Upper lobe of left lung (tissue), 6 donors: ENCODE measurements at regions not wholly inside any gene's neighbourhood (a gene's known extent, or its start where the extent isn't known, plus 50 kb on each side); places are given as distances from the start of the nearest gene placed in this dataset.
"Not testable (repeated sequence)": the region's sequence is repeated elsewhere in the genome, so short reads cannot be mapped to it uniquely, and the experiment has no call there.

Experiments
- ATAC-seq, 2 donors: fragments of 200-7000 bp; cut with Tn5 transposase; one replicate each; pipeline ENCODE4 v1.9.1; 2022; ENCODE audit warnings: mild to moderate bottlenecking in 2 of 2, moderate library complexity in 2 of 2; ENCODE audit not compliant: low FRiP score in 2 of 2
- DNase-seq, 2 donors: peaks; one replicate each; pipeline ENCODE4 v3.0.0-alpha.2; 2019 to 2020
- H3K27ac ChIP-seq, 4 donors: fragments of 200-600 bp; sonication (generic); one replicate each; pipeline ENCODE4 v1.5.1; 2016 to 2019
- H3K27me3 ChIP-seq, 4 donors: fragments of 200-600 bp; sonication (generic); one replicate each; pipeline ENCODE4 v1.5.1; 2017 to 2019
- H3K36me3 ChIP-seq, 4 donors: fragments of 200-600 bp; sonication (generic); one replicate each; pipeline ENCODE4 v1.5.1; 2016 to 2019
- H3K4me1 ChIP-seq, 4 donors: fragments of 200-600 bp; sonication (generic); one replicate each; pipeline ENCODE4 v1.5.1; 2018 to 2019
- H3K4me3 ChIP-seq, 4 donors: fragments of 200-600 bp; sonication (generic); one replicate each; pipeline ENCODE4 v1.5.1; 2017 to 2019; ENCODE audit warnings: mild to moderate bottlenecking in 2 of 4, moderate library complexity in 1 of 4
- H3K9me3 ChIP-seq, 4 donors: fragments of 200-600 bp; sonication (generic); one replicate each; pipeline ENCODE4 v1.5.1; 2018 to 2019
- CTCF ChIP-seq, 6 experiments: fragments of 450-650 bp in 4 of 6; fragments of 200-600 bp in 2 of 6; sonication (generic) in 2 of 6; IDR thresholded peaks; one replicate each; pipeline ENCODE4 v1.5.1; 2016 to 2019; ENCODE audit warnings: antibody characterized with exemption in 6 of 6
- EP300 ChIP-seq, 4 donors: sonication (generic); formaldehyde crosslinking; IDR thresholded peaks; one replicate each; pipeline ENCODE4 v1.5.1; 2017; ENCODE audit warnings: antibody characterized with exemption in 4 of 4, control low read depth in 2 of 4
- POLR2A ChIP-seq, 4 donors: fragments of 450-650 bp; IDR thresholded peaks; one replicate each; pipeline ENCODE4 v1.5.1; 2016 to 2017; ENCODE audit warnings: antibody characterized with exemption in 4 of 4, mild to moderate bottlenecking in 2 of 4
- POLR2AphosphoS5 ChIP-seq, 2 donors: sonication (generic); formaldehyde crosslinking; IDR thresholded peaks; one replicate each; pipeline ENCODE4 v1.5.1; 2017; ENCODE audit warnings: antibody characterized with exemption in 2 of 2
- WGBS, 2 donors: methylation state at CpG; one replicate each; pipeline ENCODE4 v1.1.5; 2017 to 2018; 5-methylcytosine and 5-hydroxymethylcytosine counted together
- donor health status: DM: no; HTN: no; CAD: no; lungs with moderate emphysema.
- donor health status: DM: no; HTN: yes; CAD: no; lungs with severe emphysema.

- TF ChIP-seq POLR2A (IDR thresholded peaks at IDR 0.05) (no peak), POLR2AphosphoS5 (IDR thresholded peaks at IDR 0.05) (no peak), EP300 (IDR thresholded peaks at IDR 0.05) (no peak), CTCF (IDR thresholded peaks at IDR 0.05) (no peak)
- Histone ChIP-seq H3K27ac (no peak overlapping the region), H3K9me3 (peaks cover 0 to 5% (median 0%) of the 10 kb centered on the region in 4 donors), H3K4me3 (no peak overlapping the region), H3K27me3 (no peaks in the 10 kb centered on the region), H3K4me1 (no peaks in the 10 kb centered on the region), H3K36me3 (no peaks in the 10 kb centered on the region)
- DNase-seq = no peak
- no peak for ATAC-seq
These were observed 108.3 kb upstream of the ANO5 start for GRCh38 chr11:22084564-22084963.

- WGBS, 2 donors = 81 to 93% methylated on average over 2 of the region's 2 CpGs
These were observed 103.3 kb upstream of the ANO5 start for GRCh38 chr11:22089609-22090008.

GRCh38 chr11:22106566-22106965, 86.3 kb upstream of the ANO5 start:
- no peak for DNase-seq
- no peak for TF ChIP-seq POLR2AphosphoS5 (IDR thresholded peaks at IDR 0.05)
- no peak for TF ChIP-seq EP300 (IDR thresholded peaks at IDR 0.05)
- no peak for TF ChIP-seq POLR2A (IDR thresholded peaks at IDR 0.05)
- no peak for TF ChIP-seq CTCF (IDR thresholded peaks at IDR 0.05)

More at GRCh38 chr11:22089609-22090008, 103.3 kb upstream of the ANO5 start:
- H3K4me3 ChIP-seq = no peak overlapping the region
- no peaks in the 10 kb centered on the region for H3K9me3 ChIP-seq
- H3K36me3 ChIP-seq = no peaks in the 10 kb centered on the region
- no peaks in the 10 kb centered on the region for H3K4me1 ChIP-seq
- no peak overlapping the region for H3K27ac ChIP-seq
- ATAC-seq (no peak), DNase-seq (no peak)
- no peaks in the 10 kb centered on the region for H3K27me3 ChIP-seq
- TF ChIP-seq EP300 (IDR thresholded peaks at IDR 0.05) = no peak
- no peak for TF ChIP-seq POLR2AphosphoS5 (IDR thresholded peaks at IDR 0.05)
- TF ChIP-seq POLR2A (IDR thresholded peaks at IDR 0.05) = no peak
- TF ChIP-seq CTCF (IDR thresholded peaks at IDR 0.05) = no peak

GRCh38 chr11:22115470-22116029, 77.3 kb upstream of the ANO5 start:
- TF ChIP-seq POLR2AphosphoS5 (IDR thresholded peaks at IDR 0.05) = no peak
- no peak for TF ChIP-seq CTCF (IDR thresholded peaks at IDR 0.05)
- TF ChIP-seq EP300 (IDR thresholded peaks at IDR 0.05) = no peak
- no peak for TF ChIP-seq POLR2A (IDR thresholded peaks at IDR 0.05)
- Histone ChIP-seq H3K36me3 (no peaks in the 10 kb centered on the region), H3K27ac (no peak overlapping the region), H3K4me1 (no peaks in the 10 kb centered on the region), H3K9me3 (no peaks in the 10 kb centered on the region), H3K27me3 (no peaks in the 10 kb centered on the region), H3K4me3 (no peak overlapping the region)
- 59 to 84% methylated on average over 3 of the region's 3 CpGs for WGBS, 2 donors
- no peak for ATAC-seq
- DNase-seq = no peak

More at GRCh38 chr11:22106566-22106965, 86.3 kb upstream of the ANO5 start:
- Histone ChIP-seq H3K9me3 (no peaks in the 10 kb centered on the region), H3K36me3 (no peaks in the 10 kb centered on the region), H3K4me1 (no peaks in the 10 kb centered on the region), H3K27me3 (no peaks in the 10 kb centered on the region), H3K4me3 (no peak overlapping the region), H3K27ac (no peak overlapping the region)
- ATAC-seq = no peak
- WGBS, 2 donors = 67 to 75% methylated on average over 2 of the region's 2 CpGs

- not testable (repeated sequence) for H3K4me1 ChIP-seq, H3K4me3 ChIP-seq, H3K27ac ChIP-seq, H3K27me3 ChIP-seq, H3K36me3 ChIP-seq, DNase-seq, ATAC-seq, H3K9me3 ChIP-seq
- WGBS, 2 donors = 86 to 90% methylated on average over 2 of the region's 2 CpGs
These were observed 64.9 kb upstream of the ANO5 start for GRCh38 chr11:22127981-22128380.
